SK-N-SH (cell line): ENCODE measurements at regions not wholly inside any gene's neighbourhood (a gene's known extent, or its start where the extent isn't known, plus 50 kb on each side); places are given as distances from the start of the nearest gene placed in this dataset.
A peak's percentile ranks its signal among the peaks of the same experiment; 100 is the strongest.

Source experiments
- CTCF ChIA-PET: fragments of 300-600, 350-600 bp; formaldehyde crosslinking; extraction: SDS; loops from one replicate; lab custom pipeline; 2021; lab: Yijun Ruan, JAX
- POLR2A ChIA-PET: fragments of 350-600 bp; sonication (Branson Sonifier 250); formaldehyde crosslinking; extraction: SDS; loops from one replicate; lab custom pipeline; 2020; ENCODE audit warnings: antibody characterized with exemption, inconsistent platforms; lab: Yijun Ruan, JAX
- DNase-seq: peaks from one replicate; pipeline ENCODE4 v3.0.0; 2012
- H2AFZ ChIP-seq: fragments of 200-600 bp; sonication (generic); 2 replicates; pipeline ENCODE4 v1.8.1; 2016; ENCODE audit warnings: antibody characterized with exemption, mild to moderate bottlenecking, low read depth
- H3F3A ChIP-seq: fragments of 200-600 bp; sonication (generic); replicated peaks from 2 replicates; pipeline ENCODE3; 2016; ENCODE audit warnings: antibody characterized with exemption, mild to moderate bottlenecking; ENCODE audit not compliant: insufficient read depth
- H3K27ac ChIP-seq, 2 experiments: fragments of 200-500 bp in 1 of 2; fragments of 200-600 bp in 1 of 2; sonication (Bioruptor generic) in 1 of 2; sonication (generic), shearing (Covaris generic) in 1 of 2; 2 replicates each; pipeline versions ENCODE4 v1.5.1 to v1.6.1; 2014 to 2016; ENCODE audit warnings: low read depth in 2 of 2, inconsistent platforms in 1 of 2, low read length in 1 of 2, mild to moderate bottlenecking in 1 of 2, mixed read lengths in 1 of 2
- H3K27me3 ChIP-seq: fragments of 200-600 bp; sonication (generic), shearing (Covaris generic); 2 replicates; pipeline ENCODE4 v1.6.1; 2016; ENCODE audit warnings: mixed run types; ENCODE audit not compliant: insufficient read depth
- H3K36me3 ChIP-seq, 2 experiments: fragments of 200-500 bp in 1 of 2; fragments of 200-600 bp in 1 of 2; sonication (Bioruptor generic) in 1 of 2; sonication (generic) in 1 of 2; replicated peaks in 1 of 2; 2 replicates each; pipeline versions ENCODE3 to v1.5.1; 2014 to 2016; ENCODE audit warnings: low read length in 1 of 2, mild to moderate bottlenecking in 1 of 2; ENCODE audit not compliant: insufficient read depth in 2 of 2, control insufficient read depth in 1 of 2
- H3K4me1 ChIP-seq, 2 experiments: fragments of 200-500 bp in 1 of 2; fragments of 200-600 bp in 1 of 2; sonication (Bioruptor generic) in 1 of 2; sonication (generic), shearing (Covaris generic) in 1 of 2; 2 replicates each; pipeline versions ENCODE4 v1.5.1 to v1.6.1; 2014 to 2016; ENCODE audit warnings: low read depth in 1 of 2, low read length in 1 of 2, mixed run types in 1 of 2; ENCODE audit not compliant: insufficient read depth in 2 of 2, control insufficient read depth in 1 of 2
- H3K4me2 ChIP-seq: fragments of 200-600 bp; sonication (generic), shearing (Covaris generic); 2 replicates; pipeline ENCODE4 v1.6.1; 2017; ENCODE audit warnings: mixed run types
- H3K4me3 ChIP-seq, 2 experiments: fragments of 200-500 bp in 1 of 2; fragments of 200-600 bp in 1 of 2; sonication (Bioruptor generic) in 1 of 2; sonication (generic), shearing (Covaris generic) in 1 of 2; 2 replicates each; pipeline versions ENCODE4 v1.5.1 to v1.8.1; 2014 to 2016; ENCODE audit warnings: low read depth in 2 of 2, inconsistent platforms in 1 of 2, low read length in 1 of 2, mild to moderate bottlenecking in 1 of 2, mixed read lengths in 1 of 2, moderate library complexity in 1 of 2
- H3K79me2 ChIP-seq: fragments of 200-600 bp; sonication (generic); 2 replicates; pipeline ENCODE4 v1.8.1; 2017; ENCODE audit warnings: mild to moderate bottlenecking; ENCODE audit not compliant: insufficient read depth
- H3K9ac ChIP-seq: fragments of 200-600 bp; sonication (generic); 2 replicates; pipeline ENCODE4 v1.6.1; 2017; ENCODE audit warnings: mixed run types
- H3K9me2 ChIP-seq: fragments of 200-600 bp; sonication (generic); 2 replicates; pipeline ENCODE4 v1.6.1; 2017; ENCODE audit warnings: mixed run types
- H3K9me3 ChIP-seq: fragments of 200-600 bp; sonication (generic); 2 replicates; pipeline ENCODE4 v1.6.1; 2017; ENCODE audit warnings: mixed run types, mild to moderate bottlenecking, moderate library complexity
- H4K20me1 ChIP-seq: fragments of 200-600 bp; sonication (generic); 2 replicates; pipeline ENCODE4 v1.6.1; 2017; ENCODE audit warnings: mild to moderate bottlenecking, mixed run types; ENCODE audit not compliant: insufficient read depth
- CHD2 ChIP-seq: fragments of 150-350 bp; IDR thresholded peaks from 2 replicates; pipeline ENCODE4 v1.6.1; 2018; ENCODE audit warnings: low read length; ENCODE audit not compliant: partially characterized antibody
- EP300 ChIP-seq, 2 experiments: IDR thresholded peaks; 2 replicates each; pipeline versions ENCODE4 v1.4.0 to v1.6.1; 2012; ENCODE audit warnings: borderline replicate concordance in 1 of 2, low read depth in 1 of 2, low read length in 1 of 2
- EZH2phosphoT487 ChIP-seq: fragments of 200-600 bp; sonication (generic); IDR thresholded peaks from 2 replicates; pipeline ENCODE4 v1.6.1; 2017; ENCODE audit warnings: low read depth, mixed run types, mild to moderate bottlenecking, antibody characterized with exemption, moderate library complexity, borderline replicate concordance
- FOXJ3 ChIP-seq: sonication (generic); formaldehyde crosslinking; IDR thresholded peaks from 2 replicates; pipeline ENCODE4 v1.5.1; 2020; ENCODE audit warnings: mild to moderate bottlenecking, missing genetic modification reagents
- FOXM1 ChIP-seq: IDR thresholded peaks from 2 replicates; pipeline ENCODE4 v1.4.0; 2012; ENCODE audit warnings: low read depth, mild to moderate bottlenecking
- GABPA ChIP-seq: IDR thresholded peaks from 2 replicates; pipeline ENCODE4 v1.4.0; 2012; ENCODE audit warnings: low read depth, mild to moderate bottlenecking
- MEF2A ChIP-seq: IDR thresholded peaks from 2 replicates; pipeline ENCODE4 v1.4.0; 2012; ENCODE audit warnings: low read depth, borderline replicate concordance
- MXI1 ChIP-seq: IDR thresholded peaks from 2 replicates; pipeline ENCODE4 v1.6.1; 2012; ENCODE audit warnings: mild to moderate bottlenecking, low read depth, low read length, improper control_type of control experiment
- RAD21 ChIP-seq: IDR thresholded peaks from 2 replicates; pipeline ENCODE4 v1.6.1; 2012; ENCODE audit warnings: mild to moderate bottlenecking, low read length
- RFX5 ChIP-seq: IDR thresholded peaks from 2 replicates; pipeline ENCODE4 v1.6.1; 2012; ENCODE audit warnings: mild to moderate bottlenecking, improper control_type of control experiment, low read length
- SMC3 ChIP-seq: IDR thresholded peaks from 2 replicates; pipeline ENCODE4 v1.6.1; 2012; ENCODE audit warnings: low read depth, low read length, improper control_type of control experiment
- TCF12 ChIP-seq: IDR thresholded peaks from 2 replicates; pipeline ENCODE4 v1.4.0; 2012
- TEAD4 ChIP-seq: IDR thresholded peaks from 2 replicates; pipeline ENCODE4 v1.4.0; 2012; ENCODE audit warnings: mild to moderate bottlenecking, borderline replicate concordance; ENCODE audit not compliant: insufficient read depth
- YY1 ChIP-seq: IDR thresholded peaks from 2 replicates; pipeline ENCODE4 v1.4.0; 2012; ENCODE audit warnings: low read depth, mild to moderate bottlenecking
- WGBS: methylation state at CpG from one replicate; pipeline ENCODE4 v1.1.6; 2017; ENCODE audit warnings: low lambda C conversion rate; 5-methylcytosine and 5-hydroxymethylcytosine counted together
- TF ChIP-seq, protein P1 (sequence below): fragments of 150-350 bp; IDR thresholded peaks from 2 replicates; pipeline ENCODE4 v1.6.1; 2016; ENCODE audit warnings: mild to moderate bottlenecking, low read depth, low read length
- TF ChIP-seq, protein P2 (sequence below): IDR thresholded peaks from 2 replicates; pipeline ENCODE4 v1.4.0; 2012; ENCODE audit warnings: low read depth, borderline replicate concordance
- TF ChIP-seq, protein P3 (sequence below): fragments of 150-350 bp; IDR thresholded peaks from 2 replicates; pipeline ENCODE4 v1.6.1; 2017; ENCODE audit warnings: antibody characterized with exemption, low read length, low read depth, borderline replicate concordance
- TF ChIP-seq, protein P4 (sequence below): fragments of 200-600 bp; sonication (generic); IDR thresholded peaks from 2 replicates; pipeline ENCODE4 v1.6.1; 2017; ENCODE audit warnings: antibody characterized with exemption, mild to moderate bottlenecking, moderate library complexity

DNA sequence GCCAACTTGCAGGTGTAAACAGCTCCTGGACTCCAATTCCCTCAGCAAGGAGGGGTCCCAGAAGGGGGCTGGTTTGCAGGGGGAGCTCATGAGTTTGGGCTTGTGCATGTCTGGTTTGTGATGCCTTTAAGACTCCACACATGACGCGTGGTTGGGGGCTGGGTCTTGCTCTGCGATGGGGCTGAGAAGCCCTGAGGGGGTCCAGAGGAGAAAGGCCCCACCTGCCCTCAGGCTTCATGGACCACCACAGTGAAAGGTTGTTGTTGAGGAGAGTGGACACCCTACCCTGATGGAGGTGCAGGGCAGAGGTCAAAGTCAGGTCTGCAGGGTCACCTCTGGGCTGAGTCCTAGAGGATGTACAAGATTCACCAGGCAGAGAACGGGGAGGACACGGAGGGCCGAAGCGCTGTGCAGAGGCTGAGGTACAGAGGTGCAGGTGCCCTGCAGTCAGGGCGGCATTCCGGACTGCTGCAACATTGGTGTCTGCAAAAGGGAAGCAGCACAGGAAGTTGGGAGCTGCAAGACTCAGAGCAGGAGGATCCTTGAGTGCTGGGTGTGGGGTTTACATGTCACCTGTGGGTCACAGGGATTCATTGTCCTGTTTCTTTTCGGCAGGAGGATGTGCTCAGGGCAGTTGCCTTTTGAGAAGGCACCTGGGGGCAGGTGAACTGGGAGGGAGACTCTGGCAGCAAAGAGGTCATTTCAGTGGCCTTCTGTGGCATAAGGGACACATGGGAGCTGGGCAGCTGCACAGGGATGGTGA lies 399.4 kb downstream of the PTPRU start:
- Histone ChIP-seq H3K4me3 (no peak overlapping the region), H3K27ac (no peak overlapping the region; a peak in 1 of 4 replicates), H3F3A (no peaks in the 10 kb centered on the region), H3K27me3 (no peaks in the 10 kb centered on the region), H2AFZ (no peak overlapping the region), H3K9ac (no peak overlapping the region), H4K20me1 (no peaks in the 10 kb centered on the region), H3K79me2 (no peaks in the 10 kb centered on the region), H3K9me2 (no peaks in the 10 kb centered on the region), H3K36me3 (no peaks in the 10 kb centered on the region), H3K4me2 (no peak overlapping the region), H3K9me3 (no peaks in the 10 kb centered on the region), H3K4me1 (peaks cover 4 to 33% of the 10 kb centered on the region in 2 experiments; a peak in 3 of 4 replicates)
- 68% methylated on average over 6 of the region's 10 CpGs for WGBS
- no peak for DNase-seq
- TF ChIP-seq, protein P1, sequence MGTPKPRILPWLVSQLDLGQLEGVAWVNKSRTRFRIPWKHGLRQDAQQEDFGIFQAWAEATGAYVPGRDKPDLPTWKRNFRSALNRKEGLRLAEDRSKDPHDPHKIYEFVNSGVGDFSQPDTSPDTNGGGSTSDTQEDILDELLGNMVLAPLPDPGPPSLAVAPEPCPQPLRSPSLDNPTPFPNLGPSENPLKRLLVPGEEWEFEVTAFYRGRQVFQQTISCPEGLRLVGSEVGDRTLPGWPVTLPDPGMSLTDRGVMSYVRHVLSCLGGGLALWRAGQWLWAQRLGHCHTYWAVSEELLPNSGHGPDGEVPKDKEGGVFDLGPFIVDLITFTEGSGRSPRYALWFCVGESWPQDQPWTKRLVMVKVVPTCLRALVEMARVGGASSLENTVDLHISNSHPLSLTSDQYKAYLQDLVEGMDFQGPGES, result no peak
- TF ChIP-seq, protein P2, sequence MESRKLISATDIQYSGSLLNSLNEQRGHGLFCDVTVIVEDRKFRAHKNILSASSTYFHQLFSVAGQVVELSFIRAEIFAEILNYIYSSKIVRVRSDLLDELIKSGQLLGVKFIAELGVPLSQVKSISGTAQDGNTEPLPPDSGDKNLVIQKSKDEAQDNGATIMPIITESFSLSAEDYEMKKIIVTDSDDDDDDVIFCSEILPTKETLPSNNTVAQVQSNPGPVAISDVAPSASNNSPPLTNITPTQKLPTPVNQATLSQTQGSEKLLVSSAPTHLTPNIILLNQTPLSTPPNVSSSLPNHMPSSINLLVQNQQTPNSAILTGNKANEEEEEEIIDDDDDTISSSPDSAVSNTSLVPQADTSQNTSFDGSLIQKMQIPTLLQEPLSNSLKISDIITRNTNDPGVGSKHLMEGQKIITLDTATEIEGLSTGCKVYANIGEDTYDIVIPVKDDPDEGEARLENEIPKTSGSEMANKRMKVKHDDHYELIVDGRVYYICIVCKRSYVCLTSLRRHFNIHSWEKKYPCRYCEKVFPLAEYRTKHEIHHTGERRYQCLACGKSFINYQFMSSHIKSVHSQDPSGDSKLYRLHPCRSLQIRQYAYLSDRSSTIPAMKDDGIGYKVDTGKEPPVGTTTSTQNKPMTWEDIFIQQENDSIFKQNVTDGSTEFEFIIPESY, result no peak
- TF ChIP-seq CHD2 (no peak), SMC3 (no peak), RFX5 (no peak), TCF12 (no peak)
- TF ChIP-seq, protein P3, sequence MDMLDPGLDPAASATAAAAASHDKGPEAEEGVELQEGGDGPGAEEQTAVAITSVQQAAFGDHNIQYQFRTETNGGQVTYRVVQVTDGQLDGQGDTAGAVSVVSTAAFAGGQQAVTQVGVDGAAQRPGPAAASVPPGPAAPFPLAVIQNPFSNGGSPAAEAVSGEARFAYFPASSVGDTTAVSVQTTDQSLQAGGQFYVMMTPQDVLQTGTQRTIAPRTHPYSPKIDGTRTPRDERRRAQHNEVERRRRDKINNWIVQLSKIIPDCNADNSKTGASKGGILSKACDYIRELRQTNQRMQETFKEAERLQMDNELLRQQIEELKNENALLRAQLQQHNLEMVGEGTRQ, result no peak
- CTCF ChIA-PET, result interaction anchor here (0.9 to 1.2 kb wide), 4 partner anchors 10 to 100 kb away, joined by 3 read pairs; no protein-coding TSS in a partner anchor
- POLR2A ChIA-PET, result no interaction called here

- POLR2A ChIA-PET, result no interaction called here
- Histone ChIP-seq H3K4me2 (no peak overlapping the region), H3K9me3 (no peaks in the 10 kb centered on the region), H3K79me2 (no peaks in the 10 kb centered on the region), H4K20me1 (no peaks in the 10 kb centered on the region), H3K4me3 (no peak overlapping the region), H3K36me3 (no peaks in the 10 kb centered on the region), H3K9me2 (no peaks in the 10 kb centered on the region), H2AFZ (no peak overlapping the region), H3K4me1 (peaks cover 2 to 33% of the 10 kb centered on the region in 2 experiments; a peak in 3 of 4 replicates), H3F3A (no peaks in the 10 kb centered on the region), H3K9ac (no peak overlapping the region), H3K27me3 (no peaks in the 10 kb centered on the region), H3K27ac (peak overlapping the region in 1 of 2 experiments; percentile 68; a peak in 2 of 4 replicates)
- TF ChIP-seq, protein P2, result no peak
- TF ChIP-seq EP300 (IDR thresholded peaks at IDR 0.05; ENCODE audit: borderline replicate concordance in 1 of 2, low read depth in 1 of 2, low read length in 1 of 2), result no peak
- no peak for TF ChIP-seq FOXM1
- TF ChIP-seq TEAD4, result no peak
- TF ChIP-seq YY1, result no peak
- TF ChIP-seq MEF2A, result no peak
- no peak for TF ChIP-seq RAD21
- TF ChIP-seq GABPA, result no peak
- TF ChIP-seq, protein P4, sequence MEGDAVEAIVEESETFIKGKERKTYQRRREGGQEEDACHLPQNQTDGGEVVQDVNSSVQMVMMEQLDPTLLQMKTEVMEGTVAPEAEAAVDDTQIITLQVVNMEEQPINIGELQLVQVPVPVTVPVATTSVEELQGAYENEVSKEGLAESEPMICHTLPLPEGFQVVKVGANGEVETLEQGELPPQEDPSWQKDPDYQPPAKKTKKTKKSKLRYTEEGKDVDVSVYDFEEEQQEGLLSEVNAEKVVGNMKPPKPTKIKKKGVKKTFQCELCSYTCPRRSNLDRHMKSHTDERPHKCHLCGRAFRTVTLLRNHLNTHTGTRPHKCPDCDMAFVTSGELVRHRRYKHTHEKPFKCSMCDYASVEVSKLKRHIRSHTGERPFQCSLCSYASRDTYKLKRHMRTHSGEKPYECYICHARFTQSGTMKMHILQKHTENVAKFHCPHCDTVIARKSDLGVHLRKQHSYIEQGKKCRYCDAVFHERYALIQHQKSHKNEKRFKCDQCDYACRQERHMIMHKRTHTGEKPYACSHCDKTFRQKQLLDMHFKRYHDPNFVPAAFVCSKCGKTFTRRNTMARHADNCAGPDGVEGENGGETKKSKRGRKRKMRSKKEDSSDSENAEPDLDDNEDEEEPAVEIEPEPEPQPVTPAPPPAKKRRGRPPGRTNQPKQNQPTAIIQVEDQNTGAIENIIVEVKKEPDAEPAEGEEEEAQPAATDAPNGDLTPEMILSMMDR, result no peak
- TF ChIP-seq EZH2phosphoT487, result no peak
- no peak for TF ChIP-seq MXI1
- TF ChIP-seq FOXJ3 (CRISPR knock-in tag), result no peak
- no peak for DNase-seq
- CTCF ChIA-PET, result interaction anchor here (0.8 to 1.0 kb wide), 2 partner anchors 15 to 389 kb away, joined by 3 read pairs; no protein-coding TSS in a partner anchor
- 73% methylated on average over 6 of the region's 7 CpGs for WGBS
Measured at GRCh38 chr1:29634746-29635335, 398.5 kb downstream of the PTPRU start.
